ENCODE measurements at regions not wholly inside any gene's neighbourhood (a gene's known extent, or its start where the extent isn't known, plus 50 kb on each side); places are given as distances from the start of the nearest gene placed in this dataset.

DNA sequence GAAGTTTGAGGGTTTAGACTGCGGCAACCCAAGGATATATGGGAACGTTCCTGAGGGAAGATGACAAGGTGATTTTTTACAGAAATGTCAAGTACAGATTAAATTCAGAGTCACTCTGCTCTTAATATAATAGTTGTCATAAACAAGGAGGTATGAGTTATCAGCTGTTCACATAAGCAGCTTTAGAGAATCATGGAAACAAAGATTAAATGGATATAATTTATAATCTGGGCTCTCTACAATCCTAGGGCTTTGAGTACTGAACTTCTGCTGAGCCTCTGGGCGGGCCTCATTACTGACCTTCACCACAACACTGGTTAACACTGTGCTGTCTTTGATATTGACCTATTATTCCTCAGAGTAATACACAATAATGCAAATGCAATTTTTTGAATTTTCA is 577.8 kb downstream of the RPS29 start:
- no peak for DNase-seq (ENCODE audit: low spot score)

DNA sequence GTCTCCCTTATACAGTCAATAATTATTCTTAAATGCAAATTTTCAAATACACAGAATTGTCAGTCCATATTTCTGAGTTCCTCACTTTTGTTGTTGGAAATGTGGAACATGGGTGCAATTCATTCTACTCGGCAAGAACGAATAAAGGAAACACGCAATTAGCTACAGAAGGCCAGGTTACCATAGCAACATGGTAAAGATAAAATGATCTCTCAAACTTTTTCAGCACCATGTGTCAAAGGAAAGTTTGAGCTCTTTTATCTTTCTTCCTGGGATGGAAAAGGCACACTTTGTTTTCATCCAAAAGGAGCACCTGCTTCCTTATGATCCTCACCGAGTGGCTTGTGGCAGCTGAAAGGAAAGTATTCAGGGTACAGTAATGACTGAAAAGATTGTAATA is 595.0 kb downstream of the RPS29 start:
- no peak for DNase-seq (ENCODE audit: low spot score)

DNA sequence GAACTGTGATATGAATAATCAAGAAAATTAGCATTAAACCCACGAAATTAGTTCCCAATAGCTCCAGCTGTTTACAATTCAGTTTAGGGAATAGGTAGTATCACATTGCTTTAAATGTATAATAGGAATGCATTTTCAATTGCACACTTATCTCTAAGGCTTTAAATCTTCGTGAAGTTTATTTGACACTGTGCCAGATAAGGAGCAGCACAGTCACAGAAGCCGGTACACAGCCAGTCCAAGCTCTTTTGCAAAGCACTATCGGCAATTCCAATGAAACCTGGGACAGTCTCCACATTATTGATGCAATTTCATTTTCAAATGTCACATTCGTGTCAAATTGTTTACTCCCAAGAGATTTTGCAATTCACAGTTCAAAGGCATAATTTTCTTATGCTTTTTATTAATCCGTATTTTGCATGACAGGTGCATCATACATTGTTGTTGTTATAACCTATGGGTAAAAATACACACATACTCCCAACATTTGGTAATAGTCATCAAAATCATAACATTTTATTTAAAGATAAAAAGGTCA is 602.8 kb downstream of the RPS29 start:
- no peak for DNase-seq (ENCODE audit: low spot score)

- DNase-seq (ENCODE audit: low spot score), result no peak
Measured at GRCh38 chr14:48974994-48975393, 611.2 kb downstream of the RPS29 start.

GRCh38 chr14:48973151-48973550 is 613.0 kb downstream of the RPS29 start:
- DNase-seq (ENCODE audit: low spot score), result no peak

- peak; percentile 7 for DNase-seq (ENCODE audit: low spot score)
Measured at GRCh38 chr14:48970943-48971342, 615.2 kb downstream of the RPS29 start.

- DNase-seq (ENCODE audit: low spot score), result no peak
Measured at GRCh38 chr14:48967419-48967818, 618.8 kb downstream of the RPS29 start.

DNA sequence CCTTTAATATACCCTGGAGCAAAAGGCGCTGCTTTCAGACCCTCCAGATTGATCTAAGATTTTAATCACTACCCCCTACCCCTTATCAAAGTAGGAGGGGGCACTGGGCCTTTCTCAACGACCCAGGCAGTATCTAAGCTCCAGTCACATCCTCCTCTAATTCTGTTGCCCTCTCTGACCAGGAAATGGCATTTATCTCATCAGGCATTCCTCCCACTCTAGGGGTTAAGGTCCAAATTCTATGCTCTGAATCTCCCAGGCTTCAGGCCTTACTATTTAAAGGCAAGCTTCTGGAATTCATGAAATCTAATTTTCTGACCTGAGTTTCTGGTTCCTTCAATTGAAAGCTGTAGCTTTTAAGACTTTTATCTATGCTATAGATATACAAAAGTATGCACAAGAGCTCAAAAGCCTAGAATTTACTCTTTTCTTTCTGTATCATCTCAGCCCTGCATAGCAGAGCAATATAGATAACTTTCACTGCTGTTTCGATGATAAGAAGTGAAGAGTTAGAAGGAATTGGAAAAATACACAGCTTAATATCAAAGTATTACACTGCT is 622.9 kb downstream of the RPS29 start:
- no peak for DNase-seq (ENCODE audit: low spot score)

GRCh38 chr14:48957486-48957885 is 628.7 kb downstream of the RPS29 start:
- no peak for DNase-seq (ENCODE audit: low spot score)

DNA sequence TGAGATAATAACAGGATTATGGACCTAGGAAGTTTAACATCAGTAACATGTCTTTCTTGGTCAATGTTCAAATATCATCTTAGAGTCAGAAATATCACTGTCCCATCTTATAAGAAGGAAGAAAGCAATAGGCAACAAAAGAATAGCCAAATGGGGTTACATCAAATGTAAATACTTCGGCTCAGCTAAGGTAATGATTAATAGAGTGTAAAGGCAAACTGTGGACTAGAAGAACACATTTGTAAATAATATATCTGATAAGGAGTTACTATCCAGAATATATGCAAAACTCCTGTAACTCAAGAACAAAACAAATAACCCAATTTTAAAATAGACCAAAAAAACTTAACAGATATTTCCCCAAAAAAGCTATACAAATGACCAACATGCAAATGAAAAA is 630.3 kb downstream of the RPS29 start:
- no peak for DNase-seq (ENCODE audit: low spot score)

DNA sequence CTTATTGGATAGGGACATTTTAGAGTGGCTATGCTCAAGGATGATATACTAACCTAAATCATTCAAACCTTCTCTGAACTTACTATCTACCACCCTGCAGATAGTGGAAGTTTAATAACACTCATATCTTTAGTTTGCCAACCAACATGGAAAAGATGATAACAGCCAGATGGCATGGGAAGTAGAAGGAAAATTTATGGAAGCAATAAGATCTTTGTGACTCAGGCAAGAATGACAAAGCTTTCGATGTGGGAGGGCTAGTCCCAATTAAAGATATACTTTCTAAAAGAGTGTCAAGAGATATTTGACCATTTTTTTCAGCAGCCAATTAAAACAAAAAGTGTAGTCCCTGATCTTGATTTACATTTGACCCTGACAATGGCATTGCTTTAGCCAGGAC is 631.7 kb downstream of the RPS29 start:
- no peak for DNase-seq (ENCODE audit: low spot score)

DNA sequence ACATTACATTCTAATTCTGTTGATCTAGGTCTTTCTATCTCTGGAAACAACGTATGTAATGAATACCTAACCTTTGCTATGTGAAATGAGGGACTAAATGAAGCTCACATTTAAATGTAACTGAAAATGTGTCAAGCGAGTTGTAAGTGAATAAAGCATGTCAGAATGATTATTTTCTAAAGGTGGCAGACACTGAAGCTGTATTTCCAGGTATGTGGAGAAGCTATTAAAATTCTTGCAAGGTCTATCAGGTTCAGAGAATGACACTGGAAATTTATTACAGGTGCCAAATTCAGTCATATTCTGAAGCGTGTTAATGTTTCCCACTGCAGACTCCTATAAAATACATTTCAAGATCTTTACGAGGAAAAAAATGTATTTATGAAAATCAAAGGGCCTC is 641.4 kb downstream of the RPS29 start:
- no peak for DNase-seq (ENCODE audit: low spot score)

- no peak for DNase-seq (ENCODE audit: low spot score)
Measured at GRCh38 chr14:48943913-48944312, 642.3 kb downstream of the RPS29 start.

DNA sequence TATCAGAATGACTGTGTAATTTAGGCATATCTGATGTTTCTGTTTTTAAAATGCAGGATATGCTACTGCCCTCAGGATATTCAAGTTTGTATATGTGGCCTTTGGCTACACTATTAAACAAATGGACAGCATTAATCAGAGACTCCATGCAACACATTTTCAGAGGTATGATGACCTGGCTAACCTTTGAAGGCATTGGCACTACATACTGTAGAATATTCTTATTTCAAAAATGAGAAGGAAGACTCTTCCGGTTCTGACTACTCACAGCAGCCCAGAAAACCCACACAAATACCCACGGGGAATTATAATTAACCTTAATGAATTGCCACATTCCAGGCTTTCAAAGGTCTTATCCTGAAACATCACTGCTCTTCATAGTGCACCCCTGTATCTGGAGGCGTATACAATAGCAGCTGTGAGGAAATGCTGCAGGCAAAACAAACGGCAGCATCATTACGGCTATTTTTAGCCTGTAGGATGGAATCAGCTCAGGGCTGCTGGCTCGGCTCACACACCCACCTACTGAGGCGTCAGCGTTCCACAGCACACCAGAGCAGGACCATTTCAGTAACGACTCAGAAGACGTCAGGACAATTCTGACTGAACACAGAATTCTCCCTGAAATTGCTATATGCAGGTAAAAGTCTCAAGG is 648.5 kb downstream of the RPS29 start:
- no peak for DNase-seq (ENCODE audit: low spot score)

DNA sequence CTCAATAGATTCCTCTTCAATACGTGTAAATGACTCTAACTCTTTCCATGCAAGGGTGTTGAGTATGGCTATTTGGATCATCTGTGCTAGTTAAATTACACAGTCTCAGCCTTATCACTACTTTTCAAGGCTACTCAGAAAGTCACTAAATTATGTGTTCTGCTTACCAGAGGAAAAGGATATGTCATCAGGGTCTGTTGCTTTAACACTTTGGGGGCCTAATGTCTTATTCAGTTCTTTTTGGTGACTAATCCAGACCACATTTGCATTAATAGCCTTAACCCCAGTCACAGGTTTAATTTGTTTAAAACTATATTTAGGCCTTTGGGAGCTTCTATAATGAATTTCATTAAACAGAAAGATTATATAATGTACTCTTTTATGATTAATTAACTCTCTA is 649.3 kb downstream of the RPS29 start:
- DNase-seq (ENCODE audit: low spot score), result no peak

- DNase-seq (ENCODE audit: low spot score), result no peak
Measured at GRCh38 chr14:48936362-48936761, 649.8 kb downstream of the RPS29 start.

- no peak for DNase-seq (ENCODE audit: low spot score)
Measured at GRCh38 chr14:48925184-48925583, 661.0 kb downstream of the RPS29 start.

- DNase-seq (ENCODE audit: low spot score), result no peak
Measured at GRCh38 chr14:48914921-48915320, 671.3 kb downstream of the RPS29 start.

GRCh38 chr14:48914382-48914781 is 671.8 kb downstream of the RPS29 start:
- no peak for DNase-seq (ENCODE audit: low spot score)

GRCh38 chr14:48900565-48900964 is 685.6 kb downstream of the RPS29 start:
- DNase-seq (ENCODE audit: low spot score), result no peak

- no peak for DNase-seq (ENCODE audit: low spot score)
Measured at GRCh38 chr14:48890333-48890732, 695.8 kb downstream of the RPS29 start.

- DNase-seq (ENCODE audit: low spot score), result no peak
Measured at GRCh38 chr14:48876806-48877340, 709.3 kb downstream of the RPS29 start.

- DNase-seq (ENCODE audit: low spot score), result no peak
Measured at GRCh38 chr14:48874711-48875110, 711.5 kb downstream of the RPS29 start.

DNA sequence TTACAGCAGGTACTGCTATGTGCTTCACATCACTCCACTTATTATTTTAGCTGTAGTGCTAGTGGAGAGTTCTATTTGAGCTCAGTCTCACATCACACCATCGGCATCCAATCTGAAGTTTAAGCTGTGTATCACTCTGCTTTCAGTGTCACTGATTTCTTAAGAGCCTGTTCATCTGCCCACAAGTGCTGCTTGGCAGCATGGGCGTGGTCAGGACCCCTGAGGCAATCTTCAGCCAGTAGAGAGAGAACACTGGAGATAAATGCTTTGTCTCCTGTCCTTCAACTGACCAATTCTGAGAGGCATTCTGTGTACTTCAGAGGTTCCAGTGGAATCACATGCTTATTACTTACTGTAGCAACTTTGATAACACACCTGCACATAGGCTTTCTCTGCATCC is 728.8 kb downstream of the RPS29 start:
- DNase-seq (ENCODE audit: low spot score), result no peak
